Glomerular visceral epithelial cell (primary cell): ENCODE measurements at regions not wholly inside any gene's neighbourhood (a gene's known extent, or its start where the extent isn't known, plus 50 kb on each side); places are given as distances from the start of the nearest gene placed in this dataset.
A peak's percentile ranks its signal among the peaks of the same experiment; 100 is the strongest.
"Not testable (repeated sequence)": the region's sequence is repeated elsewhere in the genome, so short reads cannot be mapped to it uniquely, and the experiment has no call there.

Experiments
- DNase-seq: peaks from one replicate; pipeline ENCODE4 v3.0.0-alpha.2; 2016; ENCODE audit errors: extremely low spot score

- DNase-seq, result no peak
Observed at GRCh38 chr4:188934320-188934962, 795.2 kb downstream of the TRIML1 start.

- DNase-seq, result peak; percentile 94
Observed at GRCh38 chr4:188941524-188942119, 802.4 kb downstream of the TRIML1 start.

- DNase-seq, result no peak
Observed at GRCh38 chr4:188942606-188943005, 803.4 kb downstream of the TRIML1 start.

GRCh38 chr4:188949596-188949995, 810.4 kb downstream of the TRIML1 start:
- no peak for DNase-seq

GRCh38 chr4:188955066-188955465, 815.8 kb downstream of the TRIML1 start:
- no peak for DNase-seq

- no peak for DNase-seq
Observed at GRCh38 chr4:188956566-188956965, 817.3 kb downstream of the TRIML1 start.

GRCh38 chr4:188958346-188958745, 819.1 kb downstream of the TRIML1 start:
- DNase-seq, result no peak

- no peak for DNase-seq
Observed at GRCh38 chr4:188959424-188959823, 820.2 kb downstream of the TRIML1 start.

GRCh38 chr4:188960411-188961093, 821.3 kb downstream of the TRIML1 start:
- DNase-seq, result no peak

GRCh38 chr4:188971125-188971524, 831.9 kb downstream of the TRIML1 start:
- no peak for DNase-seq

- DNase-seq, result no peak
Observed at GRCh38 chr4:188975271-188975670, 836.0 kb downstream of the TRIML1 start.

- DNase-seq, result peak; percentile 41
Observed at GRCh38 chr4:188976644-188977115, 837.4 kb downstream of the TRIML1 start.

GRCh38 chr4:188977232-188977631, 838.0 kb downstream of the TRIML1 start:
- not testable (repeated sequence) for DNase-seq

- DNase-seq, result no peak
Observed at GRCh38 chr4:188984518-188984917, 845.3 kb downstream of the TRIML1 start.

GRCh38 chr4:188986271-188986689, 847.0 kb downstream of the TRIML1 start:
- peak; percentile 71 for DNase-seq

GRCh38 chr4:188987011-188987410, 847.8 kb downstream of the TRIML1 start:
- no peak for DNase-seq

GRCh38 chr4:188988131-188988530, 848.9 kb downstream of the TRIML1 start:
- no peak for DNase-seq

- peak; percentile 89 for DNase-seq
Observed at GRCh38 chr4:188989371-188989770, 850.1 kb downstream of the TRIML1 start.

GRCh38 chr4:188992706-188993105, 853.5 kb downstream of the TRIML1 start:
- no peak for DNase-seq

- DNase-seq, result no peak
Observed at GRCh38 chr4:188993871-188994270, 854.6 kb downstream of the TRIML1 start.

GRCh38 chr4:189001283-189001970, 862.2 kb downstream of the TRIML1 start:
- no peak for DNase-seq

GRCh38 chr4:189001971-189002450, 862.8 kb downstream of the TRIML1 start:
- DNase-seq, result no peak
